Upper lobe of right lung (tissue), 1 donor: ENCODE measurements at regions not wholly inside any gene's neighbourhood (a gene's known extent, or its start where the extent isn't known, plus 50 kb on each side); places are given as distances from the start of the nearest gene placed in this dataset.

Source experiments
- ATAC-seq: fragments of 200-7000 bp; cut with Tn5 transposase; one replicate; pipeline ENCODE4 v1.9.1; 2020; ENCODE audit warnings: mild to moderate bottlenecking, moderate library complexity
- DNase-seq: peaks from one replicate; pipeline ENCODE4 v3.0.0-alpha.2; 2020
- H3K27ac ChIP-seq: fragments of 200-600 bp; one replicate; pipeline ENCODE4 v1.8.0; 2022
- H3K27me3 ChIP-seq: fragments of 200-600 bp; one replicate; pipeline ENCODE4 v1.8.0; 2022; ENCODE audit warnings: mild to moderate bottlenecking
- H3K36me3 ChIP-seq: fragments of 200-600 bp; one replicate; pipeline ENCODE4 v1.8.0; 2022
- H3K4me1 ChIP-seq: fragments of 200-600 bp; one replicate; pipeline ENCODE4 v1.8.0; 2022
- H3K4me3 ChIP-seq: fragments of 200-600 bp; one replicate; pipeline ENCODE4 v1.8.0; 2022; ENCODE audit warnings: mild to moderate bottlenecking
- H3K9me3 ChIP-seq: fragments of 200-600 bp; one replicate; pipeline ENCODE4 v1.8.0; 2022
- CTCF ChIP-seq: fragments of 200-600 bp; IDR thresholded peaks from one replicate; pipeline ENCODE4 v1.8.0; 2022; ENCODE audit warnings: antibody characterized with exemption
- intact Hi-C: fragments of 100-400 bp; cut with DNase I; formaldehyde crosslinking; loops from one replicate; pipeline ENCODE4 v1.11.0; 2022
- donor health status: DM: no; HTN: yes; CAD: no; lungs with severe emphysema.

- no peak for TF ChIP-seq CTCF
- Histone ChIP-seq H3K4me3 (no peak overlapping the region), H3K27me3 (no peaks in the 10 kb centered on the region), H3K9me3 (no peaks in the 10 kb centered on the region), H3K4me1 (no peaks in the 10 kb centered on the region), H3K27ac (no peak overlapping the region), H3K36me3 (no peaks in the 10 kb centered on the region)
- intact Hi-C loops = no loop called here
- no peak for ATAC-seq
- DNase-seq = no peak
These were observed 632.3 kb downstream of the TFAP2B start for GRCh38 chr6:51450958-51451357.

- TF ChIP-seq CTCF = no peak
- no peak overlapping the region for H3K27ac ChIP-seq
- no peaks in the 10 kb centered on the region for H3K36me3 ChIP-seq
- intact Hi-C loops = no loop called here
- no peak overlapping the region for H3K4me3 ChIP-seq
- no peaks in the 10 kb centered on the region for H3K4me1 ChIP-seq
- ATAC-seq = no peak
- no peak for DNase-seq
- H3K9me3 ChIP-seq = no peaks in the 10 kb centered on the region
- H3K27me3 ChIP-seq = no peaks in the 10 kb centered on the region
These were observed 631.1 kb downstream of the PKHD1 start for GRCh38 chr6:51456282-51456681.

GRCh38 chr6:51459958-51460357 lies 627.5 kb downstream of the PKHD1 start:
- H3K27ac ChIP-seq = no peak overlapping the region
- H3K36me3 ChIP-seq = no peaks in the 10 kb centered on the region
- no peaks in the 10 kb centered on the region for H3K9me3 ChIP-seq
- no peak for ATAC-seq
- H3K4me3 ChIP-seq = no peak overlapping the region
- no peak for DNase-seq
- no peak for TF ChIP-seq CTCF
- intact Hi-C loops = no loop called here
- no peaks in the 10 kb centered on the region for H3K4me1 ChIP-seq
- H3K27me3 ChIP-seq = no peaks in the 10 kb centered on the region

GRCh38 chr6:51462896-51463295 lies 624.5 kb downstream of the PKHD1 start:
- ATAC-seq (no peak), DNase-seq (no peak)
- no peak overlapping the region for H3K4me3 ChIP-seq
- intact Hi-C loops = no loop called here
- TF ChIP-seq CTCF = no peak
- H3K27me3 ChIP-seq = no peaks in the 10 kb centered on the region
- H3K4me1 ChIP-seq = no peaks in the 10 kb centered on the region
- no peaks in the 10 kb centered on the region for H3K36me3 ChIP-seq
- H3K27ac ChIP-seq = no peak overlapping the region
- no peaks in the 10 kb centered on the region for H3K9me3 ChIP-seq

GRCh38 chr6:51463321-51463720 lies 624.1 kb downstream of the PKHD1 start:
- Histone ChIP-seq H3K27me3 (no peaks in the 10 kb centered on the region), H3K9me3 (no peaks in the 10 kb centered on the region), H3K4me1 (no peaks in the 10 kb centered on the region), H3K4me3 (no peak overlapping the region), H3K36me3 (no peaks in the 10 kb centered on the region), H3K27ac (no peak overlapping the region)
- intact Hi-C loops = no loop called here
- TF ChIP-seq CTCF = no peak
- ATAC-seq = no peak
- DNase-seq = no peak

- no peaks in the 10 kb centered on the region for H3K36me3 ChIP-seq
- H3K27me3 ChIP-seq = no peaks in the 10 kb centered on the region
- no peak for DNase-seq
- intact Hi-C loops = no loop called here
- H3K9me3 ChIP-seq = no peaks in the 10 kb centered on the region
- no peak overlapping the region for H3K4me3 ChIP-seq
- no peak overlapping the region for H3K27ac ChIP-seq
- H3K4me1 ChIP-seq = no peaks in the 10 kb centered on the region
- no peak for TF ChIP-seq CTCF
- ATAC-seq = no peak
These were observed 622.5 kb downstream of the PKHD1 start for GRCh38 chr6:51464956-51465355.
